H1 (cell line): ENCODE measurements at regions not wholly inside any gene's neighbourhood (a gene's known extent, or its start where the extent isn't known, plus 50 kb on each side); places are given as distances from the start of the nearest gene placed in this dataset.

Experiments used
- BCL11A ChIP-seq, 2 experiments: IDR thresholded peaks; one replicate each; pipeline ENCODE4 v1.6.1; 2011; ENCODE audit warnings: low read depth in 2 of 2, low read length in 2 of 2, mild to moderate bottlenecking in 2 of 2
- NRF1 ChIP-seq: IDR thresholded peaks from 2 replicates; pipeline ENCODE4 v1.6.1; 2011; ENCODE audit warnings: mild to moderate bottlenecking, low read depth, low read length, improper control_type of control experiment

DNA sequence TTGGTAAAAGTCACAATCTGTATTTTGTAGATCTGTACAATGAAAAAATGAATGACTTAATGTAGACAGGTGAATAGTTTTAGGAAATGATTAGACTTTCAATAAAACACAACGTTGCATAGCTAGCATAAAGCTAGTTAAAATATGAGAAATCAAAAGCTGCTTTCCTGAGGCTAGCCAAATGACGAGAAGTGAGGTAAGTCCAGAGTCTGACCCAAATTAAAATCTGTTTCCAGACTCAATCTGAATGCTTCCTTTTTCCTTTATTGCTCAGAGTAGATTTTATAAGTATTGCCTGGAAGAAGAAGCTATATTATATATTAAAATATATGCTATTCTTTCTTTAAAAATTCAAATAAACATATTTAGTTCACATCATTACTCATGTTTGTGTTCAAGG is 615.4 kb downstream of the CD109 start (continued):
- TF ChIP-seq NRF1 (no peak), BCL11A (IDR thresholded peaks at IDR 0.05; ENCODE audit: low read depth in 2 of 2, low read length in 2 of 2) (no peak)
